LoVo (cell line): ENCODE measurements at regions not wholly inside any gene's neighbourhood (a gene's known extent, or its start where the extent isn't known, plus 50 kb on each side); places are given as distances from the start of the nearest gene placed in this dataset.

Source experiments
- DNase-seq: peaks from one replicate; pipeline ENCODE4 v3.0.0-alpha.2; 2016; ENCODE audit warnings: low spot score

- DNase-seq: no peak
These were observed 78.8 kb downstream of the VEGFA start for GRCh38 chr6:43848671-43849391.

GRCh38 chr6:43847741-43848630, 78.0 kb downstream of the VEGFA start:
- DNase-seq: peak; percentile 23

- peak; percentile 29 for DNase-seq
These were observed 76.5 kb downstream of the VEGFA start for GRCh38 chr6:43846556-43846955.

- DNase-seq: no peak
These were observed 75.6 kb downstream of the VEGFA start for GRCh38 chr6:43845646-43846045.

- DNase-seq: no peak
These were observed 73.7 kb downstream of the VEGFA start for GRCh38 chr6:43843669-43844171.

- peak; percentile 34 for DNase-seq
These were observed 73.2 kb downstream of the VEGFA start for GRCh38 chr6:43843097-43843645.

GRCh38 chr6:43842231-43842794, 72.3 kb downstream of the VEGFA start:
- no peak for DNase-seq

- DNase-seq: peak; percentile 1
These were observed 70.6 kb downstream of the VEGFA start for GRCh38 chr6:43840490-43841218.

GRCh38 chr6:43838276-43839036, 68.4 kb downstream of the VEGFA start:
- DNase-seq: peak; percentile 41

- DNase-seq: no peak
These were observed 67.5 kb downstream of the VEGFA start for GRCh38 chr6:43837507-43837906.

- DNase-seq: no peak
These were observed 66.7 kb downstream of the VEGFA start for GRCh38 chr6:43836507-43837240.
